GM19452 (cell line): ENCODE measurements at regions not wholly inside any gene's neighbourhood (a gene's known extent, or its start where the extent isn't known, plus 50 kb on each side); places are given as distances from the start of the nearest gene placed in this dataset.
"Not testable (repeated sequence)": the region's sequence is repeated elsewhere in the genome, so short reads cannot be mapped to it uniquely, and the experiment has no call there.

Experiments used
- ATAC-seq: cut with Tn5 transposase; IDR thresholded peaks from one replicate; pipeline ENCODE4 v1.9.1; 2021; ENCODE audit not compliant: unreplicated experiment

DNA sequence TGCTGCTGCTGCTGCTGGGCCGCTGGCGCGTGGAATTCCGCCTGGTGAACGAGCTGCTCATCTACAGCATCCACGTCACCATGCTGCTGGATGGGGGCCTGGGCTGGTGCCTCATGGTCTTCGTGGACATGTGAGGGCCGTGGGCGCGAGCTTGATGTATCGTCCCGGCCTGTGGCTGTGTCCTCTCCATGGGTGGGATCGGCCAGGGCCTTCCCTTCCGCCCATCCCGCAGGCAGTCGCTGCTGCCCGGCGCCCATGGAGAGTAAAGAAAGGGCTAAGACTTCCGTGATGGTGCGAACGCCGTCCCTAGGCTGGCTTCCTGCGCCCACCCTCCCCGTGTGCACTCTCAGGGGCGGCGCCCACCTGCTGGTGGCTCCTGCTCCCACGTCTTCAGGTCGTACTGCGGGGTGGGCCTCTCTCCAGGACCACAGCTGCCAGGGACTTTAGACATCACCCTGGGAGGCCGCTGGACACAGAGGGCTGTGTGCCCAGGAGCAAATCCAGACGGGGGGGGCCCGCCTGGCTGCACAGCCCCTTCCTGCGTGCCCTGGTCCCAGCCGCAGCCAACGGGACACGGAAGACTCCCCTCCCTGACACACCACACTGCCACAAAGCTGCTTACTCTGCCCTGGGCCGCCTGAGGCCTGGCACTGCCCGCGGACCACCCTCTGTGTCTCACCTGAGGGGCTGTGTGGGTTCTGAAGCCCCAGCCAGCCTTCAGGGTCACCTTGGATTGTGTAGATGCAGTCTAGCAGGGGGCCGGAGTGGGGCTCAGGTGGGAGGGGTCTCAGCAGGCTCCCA is 167.5 kb downstream of the SEPTIN7 start:
- no peak for ATAC-seq

DNA sequence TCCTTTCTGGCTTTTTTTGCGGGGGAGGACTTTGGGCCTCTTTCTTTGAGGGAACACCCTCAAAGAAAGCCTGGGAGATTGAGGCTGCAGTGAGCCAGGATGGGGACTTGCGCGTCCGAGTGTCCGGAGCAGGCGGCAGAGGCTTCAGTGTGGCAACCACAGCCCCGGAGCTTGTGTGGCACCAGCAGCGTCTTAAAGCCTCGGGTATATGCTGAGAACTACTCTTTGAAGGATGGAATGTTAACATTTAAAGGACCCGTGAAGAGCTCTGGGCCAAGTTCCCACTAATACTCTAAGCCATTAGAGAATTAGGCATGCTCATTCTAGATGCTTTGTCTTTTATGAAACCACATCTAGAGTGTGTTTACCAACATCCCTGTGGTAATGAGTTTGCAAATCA is 168.2 kb downstream of the SEPTIN7 start:
- ATAC-seq, result no peak

DNA sequence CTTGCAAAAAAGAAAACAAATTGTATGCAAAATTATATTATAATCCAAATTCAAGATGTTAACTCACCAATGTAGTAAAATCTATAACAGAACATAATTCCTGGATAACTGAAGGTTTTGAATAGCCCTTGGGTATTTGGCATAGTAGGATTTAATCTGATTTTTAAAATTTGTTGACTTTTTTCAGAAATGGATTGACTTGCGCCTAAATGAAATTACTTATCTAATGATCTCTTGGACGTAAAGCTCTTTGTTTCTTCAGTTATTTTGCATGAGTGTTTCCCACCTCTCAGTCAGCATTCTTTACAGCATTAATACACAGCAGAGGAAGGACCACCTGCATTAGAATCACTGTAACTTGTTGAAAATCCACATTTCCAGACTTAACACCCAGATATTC is 169.6 kb downstream of the SEPTIN7 start:
- no peak for ATAC-seq

DNA sequence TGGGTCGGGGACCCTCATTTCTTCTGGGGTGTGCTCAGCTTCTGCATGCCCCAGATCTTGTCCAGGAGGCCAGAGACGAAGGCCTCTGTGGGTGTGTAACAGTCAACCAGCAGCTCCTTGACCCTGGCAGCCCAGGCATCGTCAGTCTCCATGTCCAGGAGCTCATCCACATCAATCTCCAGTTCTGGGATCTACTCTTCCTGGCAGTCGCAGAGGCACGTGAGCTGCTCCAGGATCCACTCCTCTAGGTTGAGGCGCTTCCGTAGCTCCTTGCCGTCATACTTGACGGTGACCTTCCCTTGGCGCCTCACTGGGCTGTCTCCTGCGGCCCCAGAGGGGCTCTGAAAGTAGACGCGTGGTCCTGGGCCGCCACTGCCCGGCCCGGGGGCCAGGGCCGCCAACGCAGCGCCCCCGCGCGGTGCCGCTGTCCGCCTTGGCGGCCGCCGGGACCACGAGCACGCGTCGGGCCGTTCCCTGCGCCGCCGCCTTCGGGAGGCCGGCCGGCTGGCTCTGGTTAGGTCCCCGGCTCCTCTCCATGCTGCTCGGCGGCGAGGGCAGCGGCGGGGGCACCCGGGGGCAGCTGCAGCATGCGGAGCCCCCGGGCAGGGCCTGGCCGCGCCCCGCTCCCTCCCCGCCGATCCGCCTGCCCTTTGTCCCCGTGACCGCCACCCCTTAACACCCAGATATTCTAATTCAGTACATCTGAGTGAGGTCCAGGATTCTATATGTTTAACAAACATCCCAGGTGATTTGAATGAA is 170.5 kb downstream of the SEPTIN7 start:
- ATAC-seq, result no peak

DNA sequence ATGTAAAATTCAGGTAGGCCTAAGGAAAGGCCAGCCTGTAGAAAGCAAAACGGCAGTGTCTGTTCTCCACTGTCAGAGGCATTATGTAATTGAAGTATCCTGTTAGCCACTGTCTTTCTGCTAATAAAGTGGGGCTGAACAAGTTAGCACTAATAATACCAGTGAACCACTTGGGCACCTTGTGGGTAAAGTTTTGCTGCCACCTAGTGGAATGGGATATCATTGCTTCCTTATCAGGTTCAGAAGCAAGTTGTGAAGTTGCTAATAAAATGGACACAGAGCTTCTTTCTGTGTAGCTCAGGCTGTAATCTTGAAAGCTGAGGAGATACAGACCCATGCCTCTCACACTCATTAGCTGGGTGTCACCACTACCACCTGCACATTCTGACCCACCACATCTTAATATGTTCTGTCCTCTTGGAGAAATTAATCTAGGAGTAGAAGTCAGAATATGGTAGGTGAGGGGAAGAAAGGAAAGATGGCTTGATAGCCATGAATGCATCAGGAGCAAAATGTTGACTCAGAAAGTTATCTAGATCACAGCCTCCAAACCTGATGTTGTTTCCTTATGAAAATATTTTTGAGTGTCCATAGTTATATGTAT is 175.1 kb downstream of the SEPTIN7 start:
- ATAC-seq, result no peak

DNA sequence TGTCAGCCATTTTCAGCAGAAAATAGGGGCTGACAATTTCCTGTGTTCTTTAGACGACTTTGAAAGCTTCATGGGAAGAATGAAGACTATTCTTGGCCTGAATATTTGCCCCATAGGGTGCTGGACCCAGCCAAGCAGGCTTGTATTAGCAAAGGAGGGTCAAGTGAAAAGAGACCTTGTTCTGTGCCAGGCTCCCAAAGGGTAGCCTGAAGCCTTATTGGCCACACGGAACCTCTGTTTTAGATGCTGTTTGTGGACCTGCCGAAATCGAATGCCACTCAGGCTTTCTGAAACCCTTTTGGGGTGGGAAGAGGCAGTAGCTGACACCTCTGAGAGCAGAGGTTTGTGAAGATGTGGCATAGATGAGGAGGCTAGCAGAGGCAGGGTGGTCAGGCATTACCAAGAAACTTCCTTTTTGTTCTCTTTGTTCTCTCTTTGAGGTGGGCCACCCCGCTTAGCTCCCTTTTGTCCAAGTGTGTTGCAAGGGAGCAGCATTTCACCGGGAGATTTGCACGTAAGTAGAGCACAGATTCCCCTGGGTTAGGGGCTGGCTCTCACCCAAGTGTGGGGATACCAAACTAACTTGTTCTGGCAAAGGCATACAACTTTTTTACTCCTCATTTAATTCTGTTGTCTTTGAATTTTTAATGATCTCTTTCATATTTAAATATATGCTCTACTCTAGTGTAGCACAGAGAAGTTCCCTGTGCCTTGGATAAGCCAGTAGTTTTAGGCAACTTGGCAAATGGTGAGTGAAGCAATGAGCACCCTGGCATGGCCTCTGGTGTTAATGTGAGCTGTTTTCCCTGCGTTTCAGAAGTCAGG is 174.0 kb upstream of the EEPD1 start:
- ATAC-seq, result not testable (repeated sequence)

DNA sequence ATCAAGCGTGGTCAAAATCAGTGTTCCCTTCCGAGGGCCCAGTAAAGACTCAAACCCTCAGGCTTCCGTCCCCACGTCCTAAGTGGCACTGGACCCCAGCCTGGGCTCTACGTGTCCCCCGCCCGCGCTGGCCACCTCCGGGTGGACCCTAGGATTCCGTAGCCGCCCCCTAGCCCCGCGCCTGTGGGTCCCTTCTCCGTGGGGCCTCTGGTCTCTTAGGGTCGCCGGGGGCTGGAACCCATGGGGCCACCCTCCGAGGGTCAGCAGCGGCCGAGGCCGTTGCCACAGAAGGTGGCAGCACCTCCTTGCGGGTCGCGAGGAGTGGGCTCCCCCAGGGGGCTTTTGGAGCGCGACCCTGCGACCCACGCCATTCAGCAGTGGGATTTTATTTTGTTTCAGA is 170.5 kb upstream of the EEPD1 start:
- ATAC-seq, result no peak

DNA sequence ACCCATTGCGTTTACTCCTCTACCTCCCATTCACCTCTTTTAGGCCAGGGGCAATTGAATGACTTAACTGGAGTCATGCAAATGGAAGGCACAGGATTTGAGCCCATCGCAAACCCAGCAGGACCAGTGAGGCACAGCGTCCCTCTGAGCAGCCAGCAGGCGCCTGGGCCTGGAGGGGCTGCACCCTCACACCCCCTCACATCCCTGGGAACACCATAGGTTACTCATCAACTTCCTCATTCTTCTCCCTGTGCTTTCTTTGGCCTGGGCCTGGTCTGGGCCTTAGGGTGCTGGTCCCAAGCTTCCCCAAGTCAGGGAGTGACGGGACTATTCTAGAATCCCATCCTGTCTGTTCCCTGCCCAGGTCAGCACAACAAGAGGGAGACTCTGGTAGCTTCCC is 169.4 kb upstream of the EEPD1 start:
- no peak for ATAC-seq

DNA sequence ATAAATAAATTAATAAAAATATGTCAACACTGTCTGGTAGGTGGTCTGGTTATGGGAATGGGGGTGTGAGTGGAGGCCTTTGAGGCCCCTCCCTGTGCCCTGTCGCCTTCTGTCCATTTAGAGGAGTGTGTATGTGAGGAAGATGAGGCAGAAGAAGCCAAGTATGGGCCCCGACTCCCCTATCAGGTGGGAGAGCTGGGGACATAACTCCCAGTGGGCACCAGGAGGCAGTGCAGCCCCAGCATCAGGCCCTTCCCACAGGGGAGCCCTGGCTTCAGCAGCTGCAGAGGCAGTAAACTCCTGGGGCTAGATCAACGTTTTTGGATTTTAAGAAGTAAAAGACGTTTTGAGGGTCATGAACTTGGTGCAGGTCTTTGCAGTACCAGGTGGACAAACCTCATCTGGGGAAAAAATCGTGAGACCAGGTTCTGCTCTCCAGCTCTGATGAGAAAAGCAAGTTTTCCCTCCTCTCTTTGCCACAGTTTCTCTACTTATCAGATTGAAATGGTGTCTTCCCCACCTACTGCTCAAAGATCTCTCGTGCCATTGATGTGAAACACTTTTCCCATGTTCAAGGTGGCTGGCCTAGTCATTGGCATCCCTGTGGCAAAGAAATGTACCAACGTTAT is 167.8 kb upstream of the EEPD1 start:
- ATAC-seq, result peak; percentile 82

DNA sequence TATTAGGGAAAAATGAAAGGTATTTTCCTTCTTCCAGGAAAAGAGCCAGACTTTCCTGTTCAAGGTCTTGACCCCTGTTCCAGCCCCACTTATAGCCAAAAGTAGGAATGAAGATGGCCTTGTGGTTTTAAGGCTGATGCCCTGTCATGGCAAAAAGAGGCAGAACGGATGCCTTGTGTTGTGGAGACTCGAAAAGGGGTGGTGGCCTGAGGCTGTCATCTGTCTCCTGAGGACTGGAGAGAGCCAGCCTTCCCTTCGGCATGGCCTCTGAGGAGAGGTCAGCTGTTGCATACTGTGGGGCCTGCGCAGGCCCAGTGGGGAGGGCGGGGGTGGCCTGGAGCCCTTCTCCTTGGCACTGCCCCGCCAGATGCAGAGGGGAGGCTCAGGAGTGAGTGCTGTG is 166.0 kb upstream of the EEPD1 start:
- no peak for ATAC-seq

DNA sequence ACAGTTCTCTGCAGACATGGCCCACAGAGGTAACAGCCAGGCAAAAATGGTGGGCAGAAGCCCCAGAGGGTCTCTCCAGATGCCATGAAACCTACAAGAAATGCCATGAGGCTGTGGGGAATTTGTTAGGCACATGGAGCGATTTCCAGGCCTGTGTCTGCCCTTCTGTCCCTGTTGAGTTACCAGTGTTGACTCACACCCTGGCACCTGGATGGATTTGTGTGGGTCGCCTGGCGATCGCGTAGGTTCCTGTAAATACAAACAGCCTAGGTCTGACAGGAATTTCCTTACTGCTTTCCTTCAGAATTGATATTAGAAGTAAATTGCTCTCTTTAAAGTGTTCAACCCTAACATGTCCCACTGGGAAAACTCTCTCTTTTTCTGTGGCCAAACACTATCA is 164.9 kb upstream of the EEPD1 start:
- no peak for ATAC-seq

DNA sequence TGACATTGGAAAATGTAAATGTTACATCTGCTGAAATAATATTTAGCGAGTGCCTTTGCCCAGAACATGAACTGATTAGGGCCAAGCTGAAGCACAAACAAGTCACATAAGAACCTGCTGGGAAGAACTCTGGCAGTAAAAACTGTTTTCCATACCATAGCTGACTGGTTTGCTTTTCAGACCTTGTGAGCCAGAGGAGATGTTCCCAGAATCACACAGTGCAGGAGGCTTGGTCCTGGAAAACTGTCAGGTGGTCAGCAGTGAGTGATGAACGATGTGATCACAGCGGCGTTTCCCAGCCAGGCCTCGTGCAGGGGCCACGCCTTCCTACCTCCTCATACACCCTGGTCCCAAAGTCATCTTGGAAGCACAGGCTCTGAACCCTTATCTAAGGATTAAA is 164.2 kb upstream of the EEPD1 start:
- no peak for ATAC-seq

DNA sequence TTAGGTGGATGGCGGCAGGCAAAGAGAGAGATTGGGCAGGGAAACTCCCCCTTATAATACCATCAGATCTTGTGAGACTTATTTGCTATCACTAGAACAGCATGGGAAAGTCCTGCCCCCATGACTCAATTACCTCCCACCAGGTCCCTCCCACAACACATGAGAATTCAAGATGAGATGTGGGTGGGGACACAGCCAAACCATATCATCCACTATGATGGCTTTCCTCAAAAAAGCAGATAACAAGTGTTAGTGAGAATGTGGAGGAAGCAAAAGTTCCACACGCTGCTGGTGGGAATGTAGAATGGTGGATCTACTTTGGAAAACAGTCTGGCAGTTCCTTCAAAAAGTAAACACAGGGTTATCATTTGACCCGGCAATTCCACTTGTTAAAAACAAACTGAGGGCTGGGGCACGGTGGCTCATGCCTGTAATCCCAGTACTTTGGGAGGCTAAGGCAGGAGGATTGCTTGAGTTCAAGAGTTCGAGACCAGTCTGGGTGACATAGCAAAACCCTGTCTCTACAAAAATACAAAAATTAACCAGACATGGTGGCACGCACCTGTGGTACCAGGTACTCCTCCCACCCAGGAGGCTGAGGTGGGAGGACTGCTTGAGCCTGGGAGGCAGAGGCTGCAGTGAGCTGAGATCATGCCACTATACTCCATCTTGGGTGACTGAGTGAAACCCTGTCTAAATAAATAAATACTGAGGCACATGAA is 161.4 kb upstream of the EEPD1 start:
- no peak for ATAC-seq

DNA sequence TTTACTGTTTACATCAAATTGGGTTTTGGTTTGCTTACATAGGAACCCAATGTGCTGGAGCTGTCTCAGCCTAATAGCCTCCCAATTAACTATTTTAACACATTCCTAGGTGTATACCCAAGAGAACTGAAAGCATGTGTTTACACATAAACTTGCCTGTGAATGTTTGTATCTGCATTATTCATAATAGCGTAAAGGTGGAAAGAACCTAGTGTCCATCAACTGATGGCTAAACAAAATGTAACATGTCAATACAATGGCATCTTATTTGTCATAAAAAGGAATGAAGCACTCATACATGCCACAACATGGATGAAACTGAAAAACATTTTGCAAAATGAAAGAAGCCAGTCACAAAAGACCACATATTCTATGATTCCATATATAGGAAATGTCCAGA is 160.6 kb upstream of the EEPD1 start:
- no peak for ATAC-seq

DNA sequence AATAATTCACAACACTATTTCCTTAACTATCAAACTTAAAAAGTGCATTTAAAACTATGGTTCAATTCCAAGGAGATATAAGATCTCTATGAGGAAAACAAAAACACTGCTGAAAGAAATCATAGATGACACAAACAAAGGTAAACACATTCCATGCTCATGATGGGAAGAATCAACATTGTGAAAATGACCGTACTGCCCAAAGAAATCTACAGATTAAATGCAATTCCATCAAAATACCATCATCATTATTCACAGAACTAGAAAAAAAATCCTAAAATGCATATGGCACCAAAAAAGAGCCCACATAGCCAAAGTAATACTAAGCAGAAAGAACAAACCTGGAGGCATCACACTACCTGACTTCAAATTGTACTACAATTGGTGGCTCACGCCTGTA is 159.9 kb upstream of the EEPD1 start:
- no peak for ATAC-seq

DNA sequence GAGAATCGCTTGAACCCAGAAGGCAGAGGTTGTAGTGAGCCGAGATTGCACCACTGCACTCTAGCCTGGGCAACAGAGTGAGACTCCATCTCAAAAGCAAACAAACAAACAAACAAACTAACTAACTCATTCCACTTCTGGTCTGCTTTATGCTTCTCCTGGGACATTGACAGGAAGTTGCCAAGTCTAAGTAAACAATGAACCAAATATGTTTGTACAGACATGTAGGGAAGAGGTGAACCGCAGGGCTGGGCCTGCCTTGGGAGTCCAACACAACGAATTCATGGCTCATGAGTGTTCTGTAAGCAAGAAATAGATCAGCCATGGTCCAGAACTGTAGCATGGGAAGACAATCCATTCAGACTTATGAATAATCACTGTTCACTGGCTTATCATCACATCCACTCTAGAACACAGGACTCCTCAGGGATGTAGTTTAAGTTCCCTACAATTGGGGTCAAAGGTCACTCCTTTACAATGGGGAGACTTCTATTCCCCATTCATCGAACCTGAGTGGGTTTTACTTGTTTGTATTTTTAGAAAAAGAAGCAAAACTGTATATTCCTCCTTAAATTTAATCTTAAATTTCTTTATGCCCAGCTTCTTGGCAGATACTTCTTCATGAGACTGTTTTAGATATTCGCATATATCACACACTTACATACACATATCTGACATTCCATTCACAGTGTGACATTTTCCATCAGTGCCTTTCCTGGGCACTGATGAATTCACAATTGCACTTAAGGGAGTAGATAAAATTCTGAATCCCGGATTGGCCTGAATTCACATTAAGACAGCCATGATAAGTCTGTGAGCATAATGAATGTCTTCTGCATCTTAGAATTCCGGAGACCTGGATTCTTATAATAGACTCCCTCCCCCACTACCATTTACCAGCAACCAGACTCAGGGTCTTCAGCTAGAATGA is 159.1 kb upstream of the EEPD1 start:
- ATAC-seq, result no peak

DNA sequence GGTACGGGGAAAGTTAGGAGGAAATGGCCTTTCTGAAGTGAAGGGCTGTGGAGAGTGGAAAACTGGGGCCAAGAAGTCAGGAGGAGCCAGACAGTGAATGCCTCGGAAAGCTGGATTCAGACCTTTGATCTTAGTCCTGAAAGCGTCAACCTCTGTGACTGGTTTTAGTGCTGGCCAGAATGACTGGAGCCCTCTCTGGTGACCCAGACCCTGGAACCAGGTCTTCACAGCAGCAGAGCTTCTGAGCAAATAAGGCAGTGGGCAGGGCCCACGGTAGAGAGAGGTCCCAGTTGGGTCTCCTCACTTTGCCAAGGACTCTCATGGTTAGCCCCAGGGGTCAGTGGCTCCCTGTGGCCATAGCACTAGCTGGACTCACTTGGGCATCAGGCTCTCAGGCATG is 157.7 kb upstream of the EEPD1 start:
- ATAC-seq, result no peak

DNA sequence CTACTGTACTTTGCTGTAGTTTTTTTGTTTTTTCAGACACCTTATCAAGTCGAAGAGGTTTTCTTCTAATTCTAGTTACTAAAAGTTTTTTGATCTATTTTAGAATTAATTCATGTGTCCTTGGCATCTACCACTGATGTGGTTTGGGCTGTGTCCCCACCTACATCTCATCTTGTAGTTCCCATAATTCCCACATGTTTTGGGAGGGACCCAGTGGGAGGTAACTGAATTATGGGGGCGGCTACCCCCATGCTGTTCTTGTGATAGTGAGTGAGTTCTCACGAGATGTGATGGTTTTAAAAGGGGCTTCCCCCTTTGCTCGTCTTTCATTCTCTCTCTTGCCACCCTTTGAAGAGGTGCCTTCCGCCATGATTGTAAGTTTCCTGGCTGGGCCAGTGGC is 154.6 kb upstream of the EEPD1 start:
- ATAC-seq, result no peak

DNA sequence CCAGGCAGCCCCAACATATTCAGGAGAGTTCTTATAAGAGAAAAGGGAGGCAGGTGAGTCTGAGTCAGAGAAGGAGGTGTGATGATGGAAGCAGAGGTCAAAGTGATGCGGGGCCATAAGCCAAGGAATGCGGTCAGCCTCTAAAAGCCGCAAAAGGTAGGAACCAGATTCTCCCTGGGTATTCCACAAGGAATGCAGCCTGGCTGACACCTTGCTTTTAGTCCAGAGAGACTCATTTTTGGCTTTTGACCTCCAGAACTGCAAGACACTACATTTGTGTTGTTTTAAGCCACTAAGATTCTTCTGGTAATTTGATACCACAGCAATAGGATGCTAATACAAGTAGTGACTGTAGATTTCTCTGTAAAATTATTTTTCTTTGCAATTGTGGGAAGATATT is 151.5 kb upstream of the EEPD1 start:
- no peak for ATAC-seq
